Stimulated activated CD8-positive, alpha-beta memory T cell treated with anti-CD3 and anti-CD28 coated beads, Interleukin-15, amount 100 ng/mL, for 24 hours (primary cell): ENCODE measurements at regions not wholly inside any gene's neighbourhood (a gene's known extent, or its start where the extent isn't known, plus 50 kb on each side); places are given as distances from the start of the nearest gene placed in this dataset.
"Not testable (repeated sequence)": the region's sequence is repeated elsewhere in the genome, so short reads cannot be mapped to it uniquely, and the experiment has no call there.

ENCODE experiments used
- DNase-seq: peaks from one replicate; pipeline ENCODE4 v3.0.0-alpha.2; 2020; ENCODE audit warnings: low read depth

- no peak for DNase-seq
Observed at GRCh38 chr4:180261346-180261745, 1981.9 kb upstream of the TENM3 start.

DNA sequence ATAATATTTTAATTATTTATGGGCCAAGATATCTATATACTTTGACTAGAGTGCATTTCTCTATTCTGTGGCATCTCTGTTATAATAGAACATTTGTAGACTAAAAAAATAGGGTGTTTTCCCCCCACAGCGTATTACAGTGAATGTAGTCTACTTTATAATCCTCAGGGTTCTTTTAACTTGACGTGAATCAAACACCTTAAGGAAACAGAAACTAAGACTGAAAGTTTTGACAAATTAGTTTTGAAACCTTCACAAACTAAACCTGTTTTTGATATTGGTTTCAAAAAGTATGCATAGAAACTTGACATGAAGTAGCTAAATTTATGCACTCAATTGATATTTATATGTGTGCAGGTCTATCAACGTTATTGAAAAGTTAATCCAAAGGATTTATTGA, 1963.1 kb upstream of the TENM3 start:
- DNase-seq = no peak

DNA sequence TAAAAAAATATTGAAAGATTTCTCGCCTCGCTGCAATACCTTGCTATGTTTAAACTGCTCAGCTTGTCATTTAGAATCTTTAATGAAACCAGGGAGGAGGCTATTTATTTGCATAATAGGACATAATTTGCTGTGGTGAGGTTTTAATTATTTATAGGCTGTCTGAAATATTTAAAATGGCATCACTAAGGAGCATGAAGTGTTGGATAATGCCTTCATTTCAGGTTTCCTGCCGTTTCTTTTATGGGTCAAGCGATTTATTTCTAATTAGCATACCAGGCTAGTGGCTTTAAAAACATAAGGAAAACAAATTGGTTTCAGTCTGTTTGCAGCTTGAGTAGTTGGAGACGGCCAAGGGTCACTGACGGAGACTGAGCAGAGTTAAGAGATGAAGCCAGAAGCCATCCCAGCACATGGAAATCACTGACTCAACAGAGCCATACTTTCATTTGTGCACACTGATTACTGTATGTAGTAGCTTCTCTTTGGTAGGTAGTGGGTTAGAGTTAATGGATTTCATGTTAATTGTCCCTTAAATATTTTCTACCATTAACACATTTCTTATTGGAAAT, 1962.4 kb upstream of the TENM3 start:
- no peak for DNase-seq

GRCh38 chr4:180281724-180282123, 1961.5 kb upstream of the TENM3 start:
- no peak for DNase-seq

DNA sequence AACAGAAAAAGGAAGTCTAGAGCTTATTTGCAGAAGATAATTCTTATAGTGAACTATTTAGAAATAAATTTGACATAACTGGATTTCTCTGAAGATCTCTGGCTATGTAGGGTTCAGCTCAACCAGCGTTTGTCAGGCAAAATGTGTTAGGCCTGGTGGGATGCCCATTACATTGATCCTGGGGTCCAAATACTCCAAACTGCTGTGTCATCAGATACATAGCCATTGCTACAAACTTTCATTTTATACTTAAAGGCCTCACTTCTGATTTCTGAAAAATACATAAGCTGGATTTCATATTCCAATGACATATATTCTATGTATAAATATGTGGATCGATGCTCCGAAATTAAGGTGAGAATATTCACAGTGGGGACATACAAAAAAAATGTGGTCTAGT, 1958.9 kb upstream of the TENM3 start:
- DNase-seq = no peak

DNA sequence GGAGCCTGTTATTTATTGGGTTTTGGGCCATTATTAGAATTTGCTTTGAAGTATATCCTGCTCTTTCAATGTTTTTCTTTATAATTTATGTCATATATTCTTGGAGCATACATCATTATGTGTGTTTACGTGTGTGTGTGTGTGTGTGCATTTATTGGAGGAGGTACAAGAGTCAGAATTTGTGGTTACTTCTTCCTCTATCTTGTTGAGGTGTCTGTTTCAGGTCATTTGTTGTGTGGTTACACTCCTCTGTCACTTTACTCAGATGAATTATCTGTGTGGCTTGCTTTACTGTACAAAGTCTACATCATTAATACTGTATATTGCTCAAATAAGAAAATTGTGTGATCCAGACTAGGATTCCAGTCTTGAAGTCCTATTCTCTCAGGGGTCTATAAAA, 1957.4 kb upstream of the TENM3 start:
- DNase-seq = no peak

DNA sequence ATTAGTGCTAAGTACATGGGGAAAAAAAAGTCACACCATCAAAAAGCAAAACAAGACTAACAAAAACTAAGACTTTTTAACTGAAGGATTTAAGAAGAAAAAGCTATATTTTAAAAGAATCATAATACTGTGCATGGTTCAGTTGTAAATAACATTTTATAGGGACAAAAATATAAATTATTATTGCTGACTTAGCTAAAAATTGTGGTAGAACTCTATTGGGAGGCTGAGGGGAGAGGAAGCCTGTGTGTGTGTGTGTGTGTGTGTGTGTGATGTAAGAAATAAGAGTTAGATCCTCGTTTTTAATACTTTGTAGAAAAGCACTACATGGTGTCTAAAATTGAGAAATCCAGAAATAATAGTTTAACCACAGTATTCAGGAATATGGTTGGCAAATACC, 1950.9 kb upstream of the TENM3 start:
- DNase-seq = no peak

- no peak for DNase-seq
Observed at GRCh38 chr4:180296036-180296599, 1947.1 kb upstream of the TENM3 start.

DNA sequence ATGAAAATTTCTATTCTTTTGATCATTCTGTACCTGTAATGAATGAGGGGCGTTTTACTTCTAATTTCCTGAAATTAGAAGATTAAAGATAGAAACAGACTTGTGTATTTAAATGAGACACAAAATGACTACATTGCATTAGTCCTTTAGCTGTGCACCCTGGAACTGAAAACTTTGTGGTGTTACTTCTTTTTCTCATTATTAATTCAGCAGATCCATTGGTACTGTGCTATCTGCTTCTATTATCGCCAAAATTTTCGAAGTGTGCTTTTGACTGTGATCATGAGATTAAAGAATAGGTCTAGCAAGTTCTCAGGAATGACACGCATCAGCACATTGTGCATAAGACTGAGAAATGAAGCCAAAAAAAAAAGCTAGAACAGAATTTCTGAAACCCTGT, 1938.9 kb upstream of the TENM3 start:
- DNase-seq = no peak

DNA sequence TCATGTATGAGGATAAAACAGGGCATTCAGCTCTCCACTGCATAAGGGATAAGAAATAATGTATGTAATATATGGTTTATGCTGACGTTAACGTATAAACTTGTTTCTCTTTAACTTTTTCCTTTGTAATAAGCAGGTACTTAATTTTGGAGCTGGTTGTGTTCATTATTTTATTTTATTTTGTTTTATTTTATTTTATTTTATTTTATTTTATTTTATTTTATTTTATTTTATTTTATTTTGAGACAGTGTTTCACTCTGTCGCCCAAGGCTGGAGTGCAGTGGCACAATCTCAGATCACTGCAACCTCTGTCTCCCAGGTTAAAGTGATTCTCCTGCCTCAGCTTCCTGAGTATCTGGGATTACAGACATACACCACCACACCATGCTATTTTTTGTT, 1932.6 kb upstream of the TENM3 start:
- no peak for DNase-seq

DNA sequence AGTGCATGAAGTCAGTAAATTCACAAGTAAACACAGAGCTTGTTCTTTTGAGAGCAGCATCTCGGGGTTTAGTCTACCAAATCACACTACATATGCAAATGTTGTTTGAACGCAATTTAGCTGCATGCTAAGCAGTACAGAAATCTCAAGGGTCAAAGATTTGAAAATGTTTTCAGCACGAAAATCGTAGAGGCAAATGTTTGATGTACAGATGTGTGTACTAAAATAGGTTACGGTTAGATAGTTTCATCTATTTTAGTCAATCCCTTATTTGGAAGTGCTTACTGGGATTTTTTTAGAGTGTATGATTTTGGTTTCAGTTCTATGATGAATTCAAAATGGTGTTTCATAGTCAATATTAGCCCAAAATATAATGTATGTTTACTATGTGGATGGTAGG, 1928.2 kb upstream of the TENM3 start:
- no peak for DNase-seq

DNA sequence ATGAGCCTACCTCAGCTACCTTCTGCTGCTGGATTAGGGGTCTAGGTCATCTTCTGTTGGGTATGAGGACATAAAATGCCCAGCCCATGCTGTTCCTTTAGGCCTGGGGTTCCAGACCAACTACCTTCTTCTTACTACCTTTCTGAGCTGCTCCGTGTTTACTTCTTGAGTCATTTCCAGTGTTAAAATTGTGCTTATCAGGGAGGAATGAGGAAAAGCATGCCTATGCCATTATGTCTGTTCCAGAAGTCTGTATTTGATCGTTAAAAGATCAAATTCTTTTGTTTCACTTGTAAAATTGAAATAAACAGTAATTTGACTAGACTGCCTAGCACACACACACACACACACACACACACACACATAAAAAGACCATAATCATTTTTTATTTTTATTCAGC, 1912.7 kb upstream of the TENM3 start:
- DNase-seq = no peak

- no peak for DNase-seq
Observed at GRCh38 chr4:180333162-180333561, 1910.0 kb upstream of the TENM3 start.

GRCh38 chr4:180335566-180335965, 1907.6 kb upstream of the TENM3 start:
- no peak for DNase-seq

DNA sequence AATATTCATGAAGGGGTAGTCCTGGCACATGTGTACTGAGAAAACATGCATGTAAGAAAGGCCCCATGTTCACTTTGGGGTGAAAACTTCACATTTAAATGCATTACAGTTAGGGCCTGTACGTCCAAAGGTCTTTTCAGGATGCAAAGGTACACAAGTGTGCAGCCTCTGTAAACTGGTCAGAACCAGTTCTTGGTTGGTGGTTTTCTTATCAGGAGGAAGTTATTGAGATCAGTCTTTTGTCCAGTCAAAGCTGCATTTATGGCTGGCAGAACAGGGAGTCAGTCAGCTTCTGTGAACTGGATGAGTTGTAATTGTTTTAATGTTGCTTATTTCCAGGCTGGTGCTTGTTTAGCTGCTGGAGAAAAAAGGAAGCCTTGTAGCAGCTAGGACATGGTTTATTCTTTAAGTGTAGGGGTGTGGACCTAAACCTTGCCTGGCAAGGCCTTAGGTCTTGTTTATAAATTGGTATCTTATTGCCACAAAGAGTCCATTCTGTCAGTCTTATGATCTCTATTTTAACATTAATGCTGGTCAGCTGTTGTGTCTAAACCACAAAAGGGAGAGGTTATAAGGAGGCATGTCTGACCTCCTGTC, 1906.6 kb upstream of the TENM3 start:
- DNase-seq = no peak

- no peak for DNase-seq
Observed at GRCh38 chr4:180341926-180342325, 1901.3 kb upstream of the TENM3 start.

DNA sequence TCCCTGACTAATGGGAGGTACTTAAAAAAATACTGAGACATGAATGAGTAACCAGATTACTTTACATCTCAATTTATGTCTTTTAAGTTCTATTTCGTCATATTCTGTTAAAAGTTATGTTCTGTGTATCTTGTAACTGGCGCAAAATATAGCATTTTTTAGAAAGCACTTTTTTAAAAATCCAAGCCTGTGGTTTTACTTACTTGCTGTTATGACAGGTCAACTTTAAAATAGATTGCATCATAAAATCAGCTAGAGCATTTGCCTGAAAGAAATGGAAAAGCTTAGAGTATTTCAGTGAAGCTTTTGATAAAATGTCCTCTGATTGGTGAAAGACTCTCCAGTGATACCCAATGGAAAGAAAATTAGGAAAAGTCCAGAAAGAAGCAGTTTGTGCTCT, 1892.3 kb upstream of the TENM3 start:
- no peak for DNase-seq

GRCh38 chr4:180356766-180357165, 1886.4 kb upstream of the TENM3 start:
- DNase-seq = no peak

GRCh38 chr4:180360113-180360512, 1883.1 kb upstream of the TENM3 start:
- DNase-seq = not testable (repeated sequence)

DNA sequence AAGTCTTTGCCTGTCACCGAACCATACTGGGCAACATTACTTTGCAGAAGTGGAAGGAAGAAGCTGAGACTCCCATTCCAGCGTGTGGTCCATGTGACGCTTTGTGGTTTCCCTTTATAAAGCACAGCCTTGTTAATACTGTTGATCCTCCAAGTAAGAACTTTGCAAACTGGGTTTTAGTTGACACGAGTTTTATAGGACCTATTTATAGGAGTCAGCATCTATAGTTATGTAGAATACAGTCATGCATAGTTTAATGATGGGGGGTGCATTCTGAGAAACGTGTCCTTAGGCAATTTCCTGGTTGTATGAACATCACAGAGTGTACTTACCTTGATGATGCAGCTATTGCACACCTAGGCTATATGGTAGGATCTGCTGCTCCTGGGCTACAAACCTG, 1879.4 kb upstream of the TENM3 start:
- no peak for DNase-seq

GRCh38 chr4:180372691-180373090, 1870.5 kb upstream of the TENM3 start:
- DNase-seq = no peak

- no peak for DNase-seq
Observed at GRCh38 chr4:180377741-180378140, 1865.5 kb upstream of the TENM3 start.

DNA sequence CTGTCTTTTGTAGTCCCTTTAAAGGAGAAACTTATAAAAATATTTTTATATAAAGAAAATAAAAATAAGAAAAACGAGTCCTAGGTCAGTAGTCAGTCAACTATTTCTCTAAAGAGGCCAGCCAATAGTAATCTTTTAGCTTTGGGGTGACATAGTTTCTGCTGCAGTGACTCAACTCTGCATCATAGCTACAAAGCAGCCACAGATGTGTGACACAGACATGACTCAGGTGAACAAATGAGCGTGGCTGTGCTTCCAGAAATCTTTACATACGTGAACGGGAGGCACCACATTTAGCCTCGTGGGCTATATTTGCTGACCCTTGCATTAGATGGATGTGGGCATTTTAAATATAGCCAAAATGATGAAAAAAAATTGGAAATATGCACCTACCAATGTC, 1862.5 kb upstream of the TENM3 start:
- DNase-seq = no peak

DNA sequence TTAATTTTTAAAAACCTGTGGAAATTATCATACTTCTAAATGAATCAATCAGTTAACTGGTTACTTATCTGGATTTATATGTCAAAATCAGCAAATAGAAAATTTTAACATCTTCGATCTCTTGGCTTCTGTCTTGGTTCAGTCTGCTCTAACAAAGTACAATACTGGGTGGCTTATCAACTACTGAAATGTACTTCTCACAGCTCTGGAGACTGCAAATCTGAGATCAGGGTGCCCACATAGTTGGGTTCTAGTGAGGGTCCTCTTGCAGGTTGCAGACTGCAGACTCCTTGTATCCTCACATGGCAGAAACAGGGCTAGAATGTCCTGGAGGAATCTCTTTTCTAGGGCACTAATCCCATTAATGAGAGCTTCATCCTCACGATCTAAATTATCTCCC, 1851.6 kb upstream of the TENM3 start:
- no peak for DNase-seq
